ENCODE measurements at regions not wholly inside any gene's neighbourhood (a gene's known extent, or its start where the extent isn't known, plus 50 kb on each side); places are given as distances from the start of the nearest gene placed in this dataset.

- no peak for DNase-seq
These were observed 133.8 kb upstream of the NUDT4 start for GRCh38 chr12:93243689-93244513.

GRCh38 chr12:93244514-93245077, 133.1 kb upstream of the NUDT4 start:
- DNase-seq = no peak

GRCh38 chr12:93245543-93245942, 132.2 kb upstream of the NUDT4 start:
- DNase-seq = no peak

DNA sequence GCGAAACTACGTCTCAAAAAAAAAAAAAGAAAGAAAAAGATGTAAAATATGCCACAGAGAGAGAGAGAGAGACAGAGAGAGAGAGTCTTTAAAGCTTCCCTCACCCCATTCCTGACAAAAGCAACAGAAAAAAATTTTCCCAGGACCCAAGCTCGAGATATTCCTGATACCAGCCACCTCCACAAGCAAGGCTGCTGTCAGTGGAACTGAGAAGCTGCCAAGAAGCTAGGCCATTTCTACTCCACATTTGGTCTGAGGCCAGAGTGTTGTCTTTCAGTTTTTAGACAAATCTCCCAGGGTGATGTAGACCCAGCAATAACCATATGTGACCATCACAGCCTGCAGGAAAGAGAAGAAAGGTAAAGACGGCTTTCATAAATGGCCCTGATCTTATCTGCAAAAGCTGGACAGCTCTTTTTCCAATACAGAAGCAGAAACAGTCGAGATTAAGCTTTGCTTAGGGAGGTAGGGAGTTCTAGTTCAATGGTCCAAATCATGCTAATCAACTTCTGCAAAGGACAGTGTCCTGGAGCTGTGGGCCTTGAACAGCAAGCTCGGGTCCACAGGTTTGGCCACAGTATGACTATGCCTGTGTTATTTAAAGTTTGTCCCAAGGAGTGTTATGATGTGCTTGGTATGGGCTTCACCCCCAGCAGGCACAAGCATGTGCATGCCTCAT, 130.3 kb upstream of the NUDT4 start:
- no peak for DNase-seq

- DNase-seq = no peak
These were observed 125.5 kb upstream of the NUDT4 start for GRCh38 chr12:93252221-93252620.

GRCh38 chr12:93254911-93255310, 122.8 kb upstream of the NUDT4 start:
- DNase-seq = no peak

GRCh38 chr12:93256256-93256969, 121.3 kb upstream of the NUDT4 start:
- DNase-seq = no peak

GRCh38 chr12:93261505-93262094, 116.1 kb upstream of the NUDT4 start:
- no peak for DNase-seq

GRCh38 chr12:93272997-93273396, 104.7 kb upstream of the NUDT4 start:
- no peak for DNase-seq

- no peak for DNase-seq
These were observed 103.7 kb upstream of the NUDT4 start for GRCh38 chr12:93273834-93274564.

DNA sequence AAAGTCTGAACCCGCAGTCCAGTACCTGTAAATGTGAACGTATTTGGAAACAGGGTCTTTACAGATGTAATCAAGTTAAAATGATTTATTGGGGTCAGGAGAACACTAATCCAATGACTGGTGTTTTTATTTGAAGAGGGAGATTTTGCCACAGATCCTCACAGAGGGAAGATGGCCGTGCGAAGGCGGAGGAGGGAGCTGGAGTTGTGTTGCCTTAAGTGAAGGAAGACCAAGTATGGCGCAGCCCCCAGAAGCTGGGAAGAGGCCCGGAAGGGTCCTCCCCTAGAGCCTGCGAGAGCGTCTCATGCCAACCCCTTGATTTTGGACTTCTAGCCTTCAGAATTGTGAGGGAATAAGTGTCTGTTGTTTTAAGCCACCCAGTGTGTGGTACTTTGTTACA, 102.8 kb upstream of the NUDT4 start:
- DNase-seq = no peak

DNA sequence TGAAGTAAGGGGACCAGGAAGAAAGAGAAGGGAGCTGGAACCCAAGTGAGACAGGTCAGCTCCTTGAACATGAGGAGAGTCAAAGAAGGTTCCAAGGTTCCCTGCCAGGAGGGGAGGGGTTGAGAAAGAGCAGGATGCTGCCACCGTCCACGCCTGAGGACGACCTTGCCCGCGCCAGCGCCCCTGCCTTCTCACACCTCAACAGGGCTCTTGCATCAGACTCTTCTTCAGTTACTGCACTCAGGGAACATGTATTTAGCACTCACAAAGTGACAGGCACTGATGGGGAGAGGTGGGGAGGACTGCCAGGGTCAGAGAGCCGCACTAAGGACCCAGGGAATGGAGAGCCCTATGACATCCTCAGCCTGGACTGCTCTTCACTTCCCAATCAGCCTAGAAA, 102.1 kb upstream of the NUDT4 start:
- no peak for DNase-seq

DNA sequence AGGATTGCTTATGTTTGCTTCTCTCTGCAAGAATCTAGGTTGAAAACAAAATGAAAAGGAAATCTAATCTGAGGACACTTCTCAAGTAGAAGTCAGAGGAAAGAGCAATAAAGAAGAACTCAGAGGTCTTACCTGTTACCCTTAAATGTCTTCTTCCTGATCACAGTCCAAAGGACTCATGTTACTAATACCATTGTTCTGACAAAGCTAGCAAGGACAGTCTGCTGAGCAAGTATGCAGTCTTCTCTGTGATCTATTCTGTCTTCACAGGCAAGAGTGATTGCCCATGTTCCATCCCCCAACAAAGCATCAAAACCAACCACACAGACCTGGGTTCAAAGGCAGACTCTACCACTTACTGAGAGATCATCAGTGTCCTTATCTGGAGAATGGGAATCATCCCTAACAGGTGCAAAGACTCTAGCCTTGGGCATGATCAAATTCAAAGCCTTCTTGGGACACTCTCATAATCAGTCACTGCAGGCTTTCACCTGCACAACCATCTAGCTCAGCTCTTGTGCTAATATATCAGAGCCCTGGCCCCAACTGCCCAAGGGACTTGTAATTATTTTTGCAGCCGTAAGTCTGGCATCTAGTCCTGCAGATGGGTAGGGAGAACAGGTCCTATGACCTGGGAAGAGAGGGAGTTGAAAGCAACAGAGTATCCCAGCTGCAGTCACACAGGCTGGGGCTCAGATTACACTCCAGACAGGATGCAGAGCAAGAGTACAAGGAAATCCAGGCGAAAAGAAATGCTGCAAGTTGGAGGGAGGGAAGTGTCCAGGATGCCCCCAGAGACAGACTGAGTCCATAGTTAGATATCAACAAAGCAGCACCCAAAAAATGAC, 97.9 kb upstream of the NUDT4 start:
- no peak for DNase-seq

DNA sequence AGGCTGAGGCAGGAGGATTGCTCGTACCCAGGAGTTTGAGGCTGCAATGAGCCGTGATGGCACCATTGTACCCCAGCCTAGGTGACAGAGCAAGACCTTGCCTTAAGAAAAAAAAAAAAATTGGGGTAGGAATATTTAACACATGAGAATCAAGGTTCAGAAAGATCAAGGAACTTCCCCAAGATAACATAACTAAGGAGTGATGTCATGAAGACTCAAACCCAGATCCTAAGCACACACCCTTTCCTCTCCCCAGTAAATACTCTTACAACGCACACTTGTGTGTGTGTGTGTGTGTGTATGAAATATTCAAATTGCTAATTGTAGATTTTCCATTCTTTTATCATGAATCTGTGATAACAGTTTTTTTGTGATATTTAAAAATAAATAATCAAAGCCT, 90.6 kb upstream of the NUDT4 start:
- DNase-seq = no peak

- peak; percentile 50 for DNase-seq
These were observed 89.1 kb upstream of the NUDT4 start for GRCh38 chr12:93288626-93289025.

DNA sequence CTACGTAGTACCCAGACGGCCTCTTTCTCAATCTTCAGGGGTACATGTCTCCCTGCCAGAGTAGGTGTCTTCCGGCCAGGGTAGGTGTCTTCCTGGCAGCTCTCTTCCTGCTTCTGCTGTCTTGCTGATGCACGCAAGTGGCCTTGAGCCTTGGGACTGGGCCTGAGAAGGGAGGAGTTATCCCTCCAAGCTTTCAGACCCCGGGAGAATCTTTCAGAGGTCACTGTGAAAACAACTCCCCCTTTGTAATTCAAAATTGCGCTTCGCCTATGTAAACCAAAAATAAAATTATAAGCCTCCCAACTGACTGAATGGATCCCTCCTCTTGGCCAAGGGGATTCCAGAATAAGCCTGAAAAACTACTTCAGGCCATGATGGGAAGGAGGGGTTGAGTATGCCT, 87.3 kb upstream of the NUDT4 start:
- no peak for DNase-seq

DNA sequence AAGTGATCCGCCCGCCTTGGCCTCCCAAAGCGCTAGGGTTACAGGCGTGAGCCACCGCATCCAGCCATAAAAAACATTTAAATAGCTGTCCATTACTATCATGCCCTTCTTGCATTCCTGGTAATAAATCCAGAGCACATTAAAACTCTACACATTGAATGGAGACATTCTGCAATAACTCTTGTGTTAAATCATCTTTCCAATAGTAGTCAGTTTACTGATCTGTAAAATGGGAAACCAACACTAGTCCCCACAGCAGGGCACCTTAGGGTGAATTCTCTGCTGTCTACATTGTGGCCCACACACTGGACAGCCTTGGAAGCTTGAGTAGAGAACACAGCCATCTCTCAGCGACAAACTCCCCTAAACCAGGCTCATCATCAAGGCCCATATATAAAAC, 85.5 kb upstream of the NUDT4 start:
- DNase-seq = no peak

GRCh38 chr12:93292731-93293566, 84.8 kb upstream of the NUDT4 start:
- DNase-seq = no peak

DNA sequence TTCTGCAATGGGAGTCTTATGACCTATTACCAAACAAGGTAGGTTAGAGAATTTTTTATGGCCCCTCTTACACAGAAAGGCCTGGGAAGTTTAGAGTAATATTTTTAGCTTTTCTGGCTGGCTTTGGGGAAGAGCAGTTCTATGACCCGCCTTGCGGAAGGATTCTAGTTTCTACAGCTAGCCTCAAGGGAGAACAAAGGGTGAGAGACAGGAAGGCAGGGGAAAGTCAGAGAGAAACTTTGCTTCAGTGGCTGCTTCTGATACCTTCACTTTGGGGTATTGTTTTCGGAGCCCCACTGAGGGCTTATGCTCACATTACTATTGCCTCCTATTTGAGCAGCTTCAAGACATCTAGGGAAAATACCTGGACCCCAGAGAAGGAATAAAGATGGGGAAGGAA, 80.7 kb upstream of the NUDT4 start:
- DNase-seq = no peak

- no peak for DNase-seq
These were observed 80.2 kb upstream of the NUDT4 start for GRCh38 chr12:93297536-93297935.

Data from muscle of arm (tissue), 1 donor.